ENCODE measurements at regions not wholly inside any gene's neighbourhood (a gene's known extent, or its start where the extent isn't known, plus 50 kb on each side); places are given as distances from the start of the nearest gene placed in this dataset.

DNA sequence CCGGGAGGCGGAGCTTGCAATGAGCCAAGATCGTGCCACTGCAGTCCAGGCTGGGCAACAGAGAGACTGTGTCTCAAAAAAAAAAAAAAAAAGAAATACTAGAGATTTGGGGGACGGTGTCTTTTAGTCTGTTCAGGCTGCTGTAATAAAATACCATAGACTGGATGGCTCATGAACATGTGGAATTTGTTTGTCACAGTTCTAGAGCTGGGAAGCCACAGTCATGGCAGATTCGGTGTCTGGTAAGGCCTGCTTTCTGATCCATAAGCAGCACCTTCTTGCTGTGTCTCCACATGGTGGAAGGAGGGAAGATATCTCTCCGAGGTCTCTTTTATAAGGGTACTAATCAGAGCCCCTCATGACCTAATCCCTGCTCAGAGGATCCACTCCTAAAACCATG is 102.7 kb upstream of the MKLN1 start:
- Mint-ChIP-seq H3K9me3 (ENCODE audit: unreplicated experiment) (peaks cover 13% of the 10 kb centered on the region), H3K27ac (ENCODE audit: unreplicated experiment) (no peak overlapping the region), H3K4me1 (ENCODE audit: low read depth, unreplicated experiment) (peaks cover 22% of the 10 kb centered on the region), H3K27me3 (ENCODE audit: insufficient read depth, unreplicated experiment) (no peaks in the 10 kb centered on the region), H3K4me3 (ENCODE audit: unreplicated experiment) (no peak overlapping the region), H3K36me3 (ENCODE audit: insufficient read depth, unreplicated experiment) (no peaks in the 10 kb centered on the region)
- no peaks in the 10 kb centered on the region for H3K27me3 ChIP-seq (replicated peaks; ENCODE audit: control insufficient read depth, insufficient read depth, low read length)
- intact Hi-C loops (cut with micrococcal nuclease; ENCODE audit: unreplicated experiment): no loop called here
- TF ChIP-seq, protein P1, sequence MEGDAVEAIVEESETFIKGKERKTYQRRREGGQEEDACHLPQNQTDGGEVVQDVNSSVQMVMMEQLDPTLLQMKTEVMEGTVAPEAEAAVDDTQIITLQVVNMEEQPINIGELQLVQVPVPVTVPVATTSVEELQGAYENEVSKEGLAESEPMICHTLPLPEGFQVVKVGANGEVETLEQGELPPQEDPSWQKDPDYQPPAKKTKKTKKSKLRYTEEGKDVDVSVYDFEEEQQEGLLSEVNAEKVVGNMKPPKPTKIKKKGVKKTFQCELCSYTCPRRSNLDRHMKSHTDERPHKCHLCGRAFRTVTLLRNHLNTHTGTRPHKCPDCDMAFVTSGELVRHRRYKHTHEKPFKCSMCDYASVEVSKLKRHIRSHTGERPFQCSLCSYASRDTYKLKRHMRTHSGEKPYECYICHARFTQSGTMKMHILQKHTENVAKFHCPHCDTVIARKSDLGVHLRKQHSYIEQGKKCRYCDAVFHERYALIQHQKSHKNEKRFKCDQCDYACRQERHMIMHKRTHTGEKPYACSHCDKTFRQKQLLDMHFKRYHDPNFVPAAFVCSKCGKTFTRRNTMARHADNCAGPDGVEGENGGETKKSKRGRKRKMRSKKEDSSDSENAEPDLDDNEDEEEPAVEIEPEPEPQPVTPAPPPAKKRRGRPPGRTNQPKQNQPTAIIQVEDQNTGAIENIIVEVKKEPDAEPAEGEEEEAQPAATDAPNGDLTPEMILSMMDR (IDR thresholded peaks at IDR 0.05; ENCODE audit: insufficient read depth in 1 of 2, low read depth in 1 of 2, low read length in 1 of 2, severe bottlenecking in 1 of 2, unreplicated experiment in 1 of 2): no peak
- no peaks in the 10 kb centered on the region for H3K36me3 ChIP-seq (ENCODE audit: control insufficient read depth, insufficient read depth, low read length)
- no TSS peak for BruUV-seq (replicated peaks)
- peaks cover 28% of the 10 kb centered on the region for H3K4me1 ChIP-seq
- DNase-seq: no peak
- peaks cover 10% of the 10 kb centered on the region; the same call in 1 of the 2 replicates for H3K9me3 ChIP-seq
- CTCF ChIA-PET: no interaction called here
- POLR2A ChIA-PET: no interaction called here
- no peak overlapping the region for H3K4me3 ChIP-seq (ENCODE audit: low read depth, low read length)

DNA sequence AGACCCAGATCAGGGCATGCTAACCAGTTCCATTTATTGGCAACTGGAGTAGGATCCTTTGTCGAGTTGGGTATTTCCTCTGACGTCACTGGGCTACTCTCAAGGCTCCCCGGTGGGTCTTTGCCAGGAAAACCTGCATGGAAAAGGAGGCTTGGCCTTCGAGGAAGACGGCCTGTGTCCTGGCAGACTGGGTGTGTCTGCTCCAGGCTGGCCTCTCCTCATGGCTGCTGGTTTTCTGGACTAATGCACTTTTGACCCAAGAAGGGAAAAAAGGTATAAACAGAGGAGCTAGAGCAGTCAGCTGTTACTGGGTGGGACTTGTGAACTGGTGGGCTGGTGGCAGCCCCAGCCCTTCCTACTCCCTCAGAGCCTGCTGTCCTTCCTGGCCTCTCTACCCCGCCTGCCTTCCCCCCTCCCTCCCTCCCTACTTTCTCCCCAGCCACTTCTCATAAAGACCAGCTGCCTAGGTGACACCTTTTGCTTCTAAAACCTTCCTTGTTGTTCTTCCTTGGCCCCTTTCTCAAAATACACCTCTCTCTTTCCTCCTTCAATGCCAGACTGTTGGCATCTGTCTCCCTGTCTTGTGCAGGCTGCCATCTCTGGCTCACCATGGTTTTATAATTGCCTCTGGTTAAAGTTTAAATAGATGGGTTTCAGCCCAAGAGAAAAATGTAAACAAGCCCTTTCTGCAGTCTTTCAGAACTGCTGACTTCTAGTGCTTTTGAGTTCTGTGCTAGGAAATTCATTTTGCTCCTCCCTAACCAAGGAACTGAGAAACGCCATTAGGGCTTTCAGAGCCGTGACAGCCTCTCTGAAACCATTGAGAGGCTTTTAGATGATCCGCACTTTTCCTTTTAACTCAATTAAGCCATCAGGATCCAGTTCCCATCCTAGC is 101.8 kb upstream of the MKLN1 start:
- H3K36me3 ChIP-seq (ENCODE audit: control insufficient read depth, insufficient read depth, low read length): no peaks in the 10 kb centered on the region
- intact Hi-C loops (cut with micrococcal nuclease; ENCODE audit: unreplicated experiment): no loop called here
- peaks cover 13% of the 10 kb centered on the region for H3K9me3 Mint-ChIP-seq (ENCODE audit: unreplicated experiment)
- no TSS peak for BruUV-seq (replicated peaks)
- POLR2A ChIA-PET: no interaction called here
- TF ChIP-seq, protein P1 (IDR thresholded peaks at IDR 0.05; ENCODE audit: insufficient read depth in 1 of 2, low read depth in 1 of 2, low read length in 1 of 2, severe bottlenecking in 1 of 2, unreplicated experiment in 1 of 2): no peak
- H3K4me1 Mint-ChIP-seq (ENCODE audit: low read depth, unreplicated experiment): peaks cover 17% of the 10 kb centered on the region
- H3K4me1 ChIP-seq: peaks cover 24% of the 10 kb centered on the region
- H3K27me3 ChIP-seq (replicated peaks; ENCODE audit: control insufficient read depth, insufficient read depth, low read length): no peaks in the 10 kb centered on the region
- peaks cover 10% of the 10 kb centered on the region; the same call in 1 of the 2 replicates for H3K9me3 ChIP-seq
- no peaks in the 10 kb centered on the region for H3K36me3 Mint-ChIP-seq (ENCODE audit: insufficient read depth, unreplicated experiment)
- H3K27me3 Mint-ChIP-seq (ENCODE audit: insufficient read depth, unreplicated experiment): no peaks in the 10 kb centered on the region
- peak overlapping the region; percentile 21 for H3K4me3 Mint-ChIP-seq (ENCODE audit: unreplicated experiment)
- CTCF ChIA-PET: interaction anchor here (0.5 to 0.6 kb wide), 2 partner anchors 34 to 216 kb away, joined by 3 read pairs; no protein-coding TSS in a partner anchor
- no peak overlapping the region for H3K4me3 ChIP-seq (ENCODE audit: low read depth, low read length)
- DNase-seq: peak; percentile 14 to 50
- peak overlapping the region; percentile 84 for H3K27ac Mint-ChIP-seq (ENCODE audit: unreplicated experiment)

DNA sequence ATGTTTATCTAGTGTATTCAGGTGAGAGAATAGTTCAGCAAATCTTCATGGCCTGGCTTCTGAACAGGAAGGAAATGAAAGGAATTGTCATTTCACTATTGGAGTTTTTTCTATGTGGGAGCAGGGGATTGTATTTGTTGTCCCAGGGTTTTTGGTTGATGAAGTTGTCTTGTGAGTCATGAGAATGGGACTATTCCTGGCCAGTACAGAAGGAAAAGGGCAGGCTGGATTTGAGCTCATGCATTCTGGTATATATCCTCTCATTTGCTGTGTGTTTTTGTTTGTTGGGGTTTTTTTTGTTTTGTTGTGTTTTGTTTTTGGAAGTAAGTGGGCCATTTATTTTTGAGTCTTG is 101.2 kb upstream of the MKLN1 start:
- POLR2A ChIA-PET: no interaction called here
- no TSS peak for BruUV-seq (replicated peaks)
- H3K4me1 Mint-ChIP-seq (ENCODE audit: low read depth, unreplicated experiment): peaks cover 17% of the 10 kb centered on the region
- intact Hi-C loops (cut with micrococcal nuclease; ENCODE audit: unreplicated experiment): no loop called here
- DNase-seq: no peak
- peaks cover 13% of the 10 kb centered on the region for H3K9me3 Mint-ChIP-seq (ENCODE audit: unreplicated experiment)
- peaks cover 10% of the 10 kb centered on the region; the same call in 1 of the 2 replicates for H3K9me3 ChIP-seq
- TF ChIP-seq, protein P1 (IDR thresholded peaks at IDR 0.05; ENCODE audit: insufficient read depth in 1 of 2, low read depth in 1 of 2, low read length in 1 of 2, severe bottlenecking in 1 of 2, unreplicated experiment in 1 of 2): no peak
- no peak overlapping the region for H3K4me3 ChIP-seq (ENCODE audit: low read depth, low read length)
- CTCF ChIA-PET: interaction anchor here (0.5 to 0.6 kb wide), 2 partner anchors 35 to 216 kb away, joined by 3 read pairs; no protein-coding TSS in a partner anchor
- peak overlapping the region; percentile 84 for H3K27ac Mint-ChIP-seq (ENCODE audit: unreplicated experiment)
- peak overlapping the region; percentile 21 for H3K4me3 Mint-ChIP-seq (ENCODE audit: unreplicated experiment)
- H3K4me1 ChIP-seq: peaks cover 24% of the 10 kb centered on the region
- H3K36me3 Mint-ChIP-seq (ENCODE audit: insufficient read depth, unreplicated experiment): no peaks in the 10 kb centered on the region
- H3K36me3 ChIP-seq (ENCODE audit: control insufficient read depth, insufficient read depth, low read length): no peaks in the 10 kb centered on the region
- H3K27me3 Mint-ChIP-seq (ENCODE audit: insufficient read depth, unreplicated experiment): no peaks in the 10 kb centered on the region
- H3K27me3 ChIP-seq (replicated peaks; ENCODE audit: control insufficient read depth, insufficient read depth, low read length): no peaks in the 10 kb centered on the region
